Femur (tissue), 1 donor: ENCODE measurements at regions not wholly inside any gene's neighbourhood (a gene's known extent, or its start where the extent isn't known, plus 50 kb on each side); places are given as distances from the start of the nearest gene placed in this dataset.

Source experiments
- DNase-seq: peaks from one replicate; pipeline ENCODE4 v3.0.0-alpha.2; 2017

- DNase-seq, result no peak
Measured at GRCh38 chr4:123031664-123032063, 109.3 kb upstream of the NUDT6 start.

GRCh38 chr4:123034023-123034422, 111.6 kb upstream of the NUDT6 start:
- DNase-seq, result no peak

GRCh38 chr4:123035239-123035638, 112.8 kb upstream of the NUDT6 start:
- no peak for DNase-seq

GRCh38 chr4:123037804-123038203, 115.4 kb upstream of the NUDT6 start:
- no peak for DNase-seq

GRCh38 chr4:123042095-123042494, 119.7 kb upstream of the NUDT6 start:
- DNase-seq, result no peak

- DNase-seq, result no peak
Measured at GRCh38 chr4:123043013-123043412, 120.6 kb upstream of the NUDT6 start.

- no peak for DNase-seq
Measured at GRCh38 chr4:123043793-123044425, 121.5 kb upstream of the NUDT6 start.

GRCh38 chr4:123046096-123046495, 123.7 kb upstream of the NUDT6 start:
- DNase-seq, result no peak

- DNase-seq, result no peak
Measured at GRCh38 chr4:123050018-123050417, 127.6 kb upstream of the NUDT6 start.

- DNase-seq, result no peak
Measured at GRCh38 chr4:123052007-123052406, 129.6 kb upstream of the NUDT6 start.

GRCh38 chr4:123055943-123056342, 133.5 kb upstream of the NUDT6 start:
- DNase-seq, result no peak

GRCh38 chr4:123060039-123060770, 137.8 kb upstream of the NUDT6 start:
- no peak for DNase-seq

GRCh38 chr4:123064390-123064789, 142.0 kb upstream of the NUDT6 start:
- DNase-seq, result no peak

- no peak for DNase-seq
Measured at GRCh38 chr4:123068081-123068480, 145.7 kb upstream of the NUDT6 start.

GRCh38 chr4:123072060-123072459, 149.7 kb upstream of the NUDT6 start:
- DNase-seq, result no peak

- no peak for DNase-seq
Measured at GRCh38 chr4:123073650-123074049, 151.3 kb upstream of the NUDT6 start.

GRCh38 chr4:123077330-123077729, 154.9 kb upstream of the NUDT6 start:
- DNase-seq, result no peak

- no peak for DNase-seq
Measured at GRCh38 chr4:123081971-123082370, 159.6 kb upstream of the NUDT6 start.

- no peak for DNase-seq
Measured at GRCh38 chr4:123083646-123084045, 161.2 kb upstream of the NUDT6 start.

- no peak for DNase-seq
Measured at GRCh38 chr4:123088501-123088900, 166.1 kb upstream of the NUDT6 start.

GRCh38 chr4:123090886-123091285, 168.5 kb upstream of the NUDT6 start:
- no peak for DNase-seq

GRCh38 chr4:123092586-123092985, 170.2 kb upstream of the NUDT6 start:
- DNase-seq, result no peak

- no peak for DNase-seq
Measured at GRCh38 chr4:123093236-123093635, 170.8 kb upstream of the NUDT6 start.

GRCh38 chr4:123096038-123096437, 173.6 kb upstream of the NUDT6 start:
- DNase-seq, result no peak
